ENCODE measurements at regions not wholly inside any gene's neighbourhood (a gene's known extent, or its start where the extent isn't known, plus 50 kb on each side); places are given as distances from the start of the nearest gene placed in this dataset.
"Not testable (repeated sequence)": the region's sequence is repeated elsewhere in the genome, so short reads cannot be mapped to it uniquely, and the experiment has no call there.

- no peak for DNase-seq
These were observed 129.8 kb downstream of the SEC23A start for GRCh38 chr14:38973083-38973700.

DNA sequence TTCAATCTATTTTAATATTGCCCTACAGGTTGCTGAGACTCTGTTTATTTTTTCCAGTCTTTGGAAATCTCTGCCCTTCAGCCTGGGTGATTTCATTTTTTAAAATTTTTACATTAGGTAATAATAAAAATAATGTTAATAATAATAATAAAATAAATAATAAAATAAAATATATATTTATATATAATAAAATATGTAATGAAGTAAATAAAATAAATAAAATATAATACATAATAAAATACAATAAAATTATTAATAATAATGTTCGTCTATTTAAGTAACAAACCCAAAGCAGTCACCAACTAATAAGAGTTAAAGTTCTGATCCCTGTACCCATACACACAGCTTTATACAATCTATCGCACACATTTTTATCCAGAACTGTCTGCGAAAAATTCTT, 130.5 kb downstream of the SEC23A start:
- no peak for DNase-seq

- DNase-seq = no peak
These were observed 131.6 kb downstream of the SEC23A start for GRCh38 chr14:38971258-38971921.

- DNase-seq = peak; percentile 34
These were observed 138.4 kb downstream of the SEC23A start for GRCh38 chr14:38964630-38965029.

DNA sequence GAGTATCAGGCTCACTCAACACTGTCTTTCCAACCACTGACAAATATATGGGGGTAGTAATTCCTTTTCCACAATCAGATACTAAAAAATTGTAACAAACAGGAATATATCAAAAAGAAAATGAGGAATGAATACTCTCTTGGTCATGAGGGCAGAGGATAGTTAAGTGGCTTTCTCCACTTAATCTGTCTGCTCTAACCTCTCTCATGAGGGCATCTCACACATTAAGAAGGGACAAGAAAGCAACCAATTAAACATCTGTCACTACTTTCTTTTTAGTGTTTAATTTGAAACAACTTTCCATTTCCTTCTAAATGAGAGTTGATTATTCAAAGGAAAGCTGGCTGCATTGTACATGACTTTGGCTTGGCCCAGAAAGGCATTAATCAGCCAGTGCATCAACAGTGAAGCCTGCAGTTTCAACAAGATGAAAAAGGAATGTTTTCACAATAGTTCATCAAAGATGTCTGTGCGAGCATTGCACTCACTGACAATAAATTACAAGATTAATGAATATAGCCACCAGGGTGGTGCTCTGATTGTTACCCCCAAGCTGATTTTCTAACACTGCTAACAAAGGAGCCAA, 142.0 kb downstream of the SEC23A start:
- no peak for DNase-seq

DNA sequence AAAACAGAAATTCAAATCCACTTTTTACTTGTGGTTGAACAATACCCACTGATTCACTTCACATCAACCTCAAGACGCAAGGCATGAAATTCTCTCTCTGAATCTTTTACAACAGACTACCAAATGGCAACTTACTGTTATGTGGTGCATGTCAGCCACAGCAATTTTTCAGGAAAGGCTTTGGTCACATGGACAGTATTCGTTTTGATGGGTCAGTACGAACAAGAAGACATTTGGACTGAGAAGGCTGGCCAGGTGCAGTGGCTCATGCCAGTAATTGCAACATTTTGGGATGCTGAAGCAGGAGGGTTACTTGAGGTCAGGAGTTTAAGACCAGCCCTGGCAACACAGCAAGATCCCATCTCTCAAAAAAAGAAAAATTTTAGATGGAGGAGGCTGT, 144.0 kb downstream of the SEC23A start:
- DNase-seq = no peak

DNA sequence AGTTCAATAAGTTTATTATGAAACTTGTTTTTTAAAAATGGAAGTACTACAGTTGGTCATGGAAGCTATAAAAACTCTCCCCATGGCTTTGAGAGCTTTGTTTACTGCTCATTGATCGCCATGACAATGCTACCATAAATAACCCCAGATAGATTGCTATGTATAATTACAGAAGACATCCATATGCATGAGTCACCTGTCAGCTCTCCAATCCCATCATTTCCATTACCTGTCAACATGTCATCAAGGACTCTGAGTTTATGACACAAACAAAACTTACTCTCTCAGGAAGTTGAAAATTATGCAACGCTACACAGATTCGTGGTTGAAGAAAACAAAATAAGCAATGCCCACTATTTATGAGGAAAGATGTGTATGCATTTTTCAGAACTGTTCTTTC, 144.4 kb downstream of the SEC23A start:
- DNase-seq = no peak

DNA sequence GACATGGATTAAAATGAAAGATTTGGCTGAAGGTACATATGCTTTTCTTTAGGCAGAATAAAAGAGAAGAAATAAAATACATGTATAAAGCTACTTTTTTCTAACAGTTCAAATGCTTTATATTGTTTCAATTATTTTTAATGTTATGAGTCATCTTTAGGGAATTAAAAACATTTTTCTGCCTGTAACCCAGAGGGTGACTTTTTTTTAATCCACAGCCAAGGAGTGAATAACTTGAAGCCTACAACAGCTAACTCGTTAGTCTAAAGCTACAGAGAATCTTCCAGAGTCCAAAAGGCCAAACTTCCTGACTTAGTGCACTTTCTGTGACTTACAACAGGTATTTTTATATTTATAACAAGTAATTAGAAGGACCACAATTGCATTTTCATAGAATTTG, 151.6 kb downstream of the SEC23A start:
- peak; percentile 63 for DNase-seq

GRCh38 chr14:38950676-38951075, 152.4 kb downstream of the SEC23A start:
- peak; percentile 10 for DNase-seq

DNA sequence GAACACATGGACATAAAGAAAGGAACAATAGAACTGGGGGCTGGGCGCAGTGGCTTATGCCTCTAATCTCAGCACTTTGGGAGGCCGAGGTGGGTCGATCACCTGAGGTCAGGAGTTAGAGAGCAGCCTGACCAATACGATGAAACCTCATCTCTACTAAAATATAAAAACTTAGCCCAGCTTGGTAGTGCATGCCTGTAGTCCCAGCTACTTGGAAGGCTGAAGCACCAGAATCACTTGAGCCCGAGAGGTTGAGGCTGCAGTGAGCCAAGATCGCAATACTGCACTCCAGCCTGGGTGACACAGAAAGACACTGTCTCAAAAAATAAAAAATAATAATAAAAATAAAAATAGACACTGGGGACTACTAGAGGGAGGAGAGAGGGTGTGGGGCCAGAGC, 154.5 kb downstream of the SEC23A start:
- no peak for DNase-seq

- DNase-seq = peak; percentile 80
These were observed 154.9 kb downstream of the SEC23A start for GRCh38 chr14:38948171-38948570.

GRCh38 chr14:38947343-38947742, 155.7 kb downstream of the SEC23A start:
- DNase-seq = no peak

DNA sequence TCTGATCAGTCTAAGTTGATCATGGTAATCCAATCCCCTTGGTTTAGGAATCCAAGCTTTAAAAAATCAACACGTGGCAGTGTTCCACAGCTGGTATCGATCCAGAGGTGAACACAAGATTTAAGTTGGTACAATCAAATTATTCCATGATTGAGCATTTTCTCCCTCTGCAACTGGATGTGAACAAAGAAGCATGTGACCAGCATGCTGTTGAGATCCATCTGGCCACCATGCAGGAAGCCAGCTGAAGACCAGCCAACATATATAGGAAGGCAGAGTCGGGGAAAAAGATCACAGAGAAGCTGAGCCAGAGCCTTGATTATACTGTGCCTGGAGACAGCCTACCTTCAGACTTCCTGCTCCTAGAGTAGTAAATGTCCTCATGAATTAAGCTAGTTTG, 158.3 kb downstream of the SEC23A start:
- DNase-seq = no peak

DNA sequence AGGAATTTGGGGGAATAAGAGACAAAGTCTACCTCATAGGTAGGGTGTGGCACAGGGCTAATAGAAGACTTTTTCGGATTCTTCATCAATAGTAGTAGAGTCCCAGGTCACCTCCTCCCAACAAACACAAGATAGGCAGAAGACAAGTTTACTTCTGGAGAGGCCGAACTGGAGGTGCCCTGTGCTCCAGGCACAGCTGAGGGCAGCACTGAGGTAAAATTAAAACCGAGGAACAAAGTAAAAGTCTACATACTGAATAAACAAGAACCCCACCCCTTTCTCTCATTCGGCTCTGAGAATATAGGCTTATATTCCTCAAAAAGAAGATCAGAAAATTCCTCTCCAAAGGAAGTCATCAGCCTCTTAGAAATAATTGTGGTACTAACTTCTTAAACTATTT, 161.5 kb downstream of the SEC23A start:
- DNase-seq = no peak

DNA sequence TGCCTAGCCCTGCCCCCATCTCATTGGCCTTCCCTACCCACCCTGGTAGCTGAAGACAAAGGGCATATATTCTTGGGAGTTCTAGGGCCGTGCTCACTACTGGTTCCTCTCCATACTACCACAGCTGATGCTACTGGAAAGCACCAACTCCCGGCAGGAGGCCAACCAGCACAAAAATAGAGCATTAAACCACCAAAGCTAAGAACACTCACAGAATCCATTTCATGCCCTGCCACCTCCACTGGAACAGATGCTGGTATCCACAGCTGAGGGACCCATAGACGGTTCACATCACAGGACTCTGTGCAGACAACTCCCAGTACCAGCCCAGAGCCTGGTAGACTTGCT, 170.4 kb downstream of the SEC23A start:
- not testable (repeated sequence) for DNase-seq

DNA sequence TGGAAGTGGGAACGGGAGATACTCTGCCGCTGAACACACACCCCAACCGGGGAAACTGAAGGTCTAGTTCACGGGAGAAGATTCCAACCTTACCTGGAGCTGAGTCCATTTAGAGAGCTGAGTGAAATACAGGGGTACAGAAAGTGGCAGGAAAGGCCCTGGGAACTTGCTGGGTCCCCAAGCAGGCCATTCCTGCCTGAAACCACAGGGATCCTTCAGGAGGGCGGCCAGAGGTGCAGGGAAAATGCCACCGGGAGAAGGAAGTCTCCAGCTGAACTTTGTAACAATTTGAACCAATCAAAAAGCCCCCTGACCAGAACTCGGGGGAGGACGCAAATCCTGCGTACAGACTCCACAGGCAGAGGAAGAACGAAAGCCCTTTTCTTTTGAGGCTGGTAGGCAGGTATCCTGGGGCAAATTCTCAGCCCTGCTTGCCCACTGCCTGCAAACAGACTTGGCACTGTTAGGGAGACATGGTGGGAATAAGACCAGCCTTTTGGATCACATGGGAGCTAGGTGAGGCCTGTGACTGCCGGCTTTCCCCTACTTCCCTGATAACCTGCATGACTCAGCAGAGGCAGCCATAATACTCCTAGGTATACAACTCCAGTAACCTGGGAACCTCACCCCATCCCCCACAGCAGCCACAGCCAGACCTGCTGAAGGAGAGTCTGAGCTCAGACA, 170.9 kb downstream of the SEC23A start:
- DNase-seq = no peak

DNA sequence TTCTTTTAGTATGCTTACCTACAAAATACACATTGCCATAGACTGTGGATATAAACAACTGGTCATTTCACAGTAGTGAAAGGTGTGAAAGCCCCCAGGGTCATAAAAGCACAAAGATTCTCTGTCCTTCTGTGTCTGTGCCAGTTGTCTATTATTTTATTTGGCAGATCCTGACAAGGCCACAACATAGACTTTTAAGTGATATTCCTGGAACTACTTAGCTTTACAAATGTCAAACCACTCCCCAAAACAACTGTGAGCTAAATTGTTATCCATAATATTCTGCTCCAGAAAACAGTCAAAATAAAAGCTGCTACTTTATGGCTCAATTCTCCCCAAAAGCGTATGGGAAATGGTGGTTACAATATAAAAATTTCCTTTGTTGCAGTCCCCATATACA, 172.1 kb downstream of the SEC23A start:
- no peak for DNase-seq

GRCh38 chr14:38930022-38930421, 173.0 kb downstream of the SEC23A start:
- no peak for DNase-seq

DNA sequence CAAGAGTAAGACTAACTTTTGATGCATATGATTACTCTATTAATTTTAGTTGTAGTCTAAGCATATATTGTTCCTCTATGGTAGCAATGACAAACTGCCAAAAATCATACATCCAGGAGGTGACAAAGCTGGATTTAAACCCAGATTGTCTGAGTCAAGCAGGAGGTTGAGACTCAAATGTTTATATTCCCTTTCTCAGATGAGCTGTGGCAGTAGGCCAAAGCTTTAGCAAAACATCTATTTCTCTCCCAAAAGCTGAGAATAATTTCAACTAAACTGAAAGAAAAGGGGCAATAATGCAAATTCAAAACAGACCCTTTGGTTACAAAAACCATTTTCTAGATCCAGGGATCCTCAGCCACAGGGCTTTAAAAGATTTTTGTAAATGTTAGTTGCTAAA, 173.6 kb downstream of the SEC23A start:
- DNase-seq = no peak

DNA sequence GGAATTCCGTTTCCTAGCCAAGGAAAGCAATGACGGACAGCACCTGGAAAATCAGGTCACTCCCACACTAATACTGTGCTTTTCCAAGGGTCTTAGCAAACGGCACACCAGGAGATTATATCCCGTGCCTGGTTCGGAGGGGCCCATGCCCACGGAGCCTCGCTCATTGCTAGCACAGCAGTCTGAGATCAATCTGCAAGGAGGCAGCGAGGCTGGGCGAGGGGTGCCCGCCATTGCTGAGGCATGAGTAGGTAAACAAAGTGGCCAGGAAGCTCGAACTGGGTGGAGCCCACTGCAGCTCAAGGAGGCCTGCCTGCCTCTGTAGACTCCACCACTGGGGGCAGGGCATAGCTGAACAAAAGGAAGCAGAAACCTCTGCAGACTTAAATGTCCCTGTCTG, 181.1 kb downstream of the SEC23A start:
- DNase-seq = not testable (repeated sequence)

- DNase-seq = no peak
These were observed 187.9 kb downstream of the SEC23A start for GRCh38 chr14:38915125-38915524.

- no peak for DNase-seq
These were observed 192.9 kb downstream of the SEC23A start for GRCh38 chr14:38910092-38910491.

DNA sequence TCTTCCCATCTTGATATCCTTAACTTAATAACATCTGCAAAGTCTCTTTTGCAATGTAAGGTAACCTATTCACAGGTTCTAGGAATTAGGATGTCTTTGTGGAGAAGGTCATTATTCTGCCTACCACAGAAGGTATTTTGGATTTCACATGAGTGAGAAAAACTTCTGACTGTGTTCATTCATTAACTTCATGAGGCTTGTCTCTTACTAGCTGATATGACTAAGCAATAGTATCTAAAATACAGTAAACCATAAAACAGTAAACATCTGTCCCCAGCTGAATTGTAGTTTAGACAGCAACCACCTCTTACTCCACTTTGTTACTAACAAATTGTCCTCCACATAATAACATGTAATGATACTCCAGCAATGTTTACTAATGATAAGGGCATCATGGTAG, 198.1 kb downstream of the SEC23A start:
- no peak for DNase-seq

- DNase-seq = no peak
These were observed 201.2 kb downstream of the SEC23A start for GRCh38 chr14:38901791-38902190.
